ENCODE measurements at regions not wholly inside any gene's neighbourhood (a gene's known extent, or its start where the extent isn't known, plus 50 kb on each side); places are given as distances from the start of the nearest gene placed in this dataset.

DNA sequence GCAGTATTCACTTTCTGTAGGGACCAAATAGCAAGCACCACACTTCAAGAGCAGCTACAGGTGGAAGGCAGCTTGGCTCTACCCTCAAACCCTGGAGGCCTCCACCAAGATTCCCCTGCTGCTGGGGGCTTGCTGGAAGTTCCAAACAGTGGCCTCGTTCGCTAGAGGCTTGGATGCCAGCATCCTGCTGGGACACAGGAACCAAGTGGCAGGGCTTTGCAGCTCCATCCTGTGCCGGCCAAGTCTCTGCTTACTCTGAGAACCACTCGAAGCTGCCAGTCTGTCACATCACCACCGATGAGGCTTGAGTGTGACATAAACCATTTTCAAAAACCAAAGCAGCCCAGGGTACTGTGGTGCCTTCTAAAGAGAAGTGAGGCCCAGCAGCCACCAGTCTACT lies 69.2 kb upstream of the UNC5B start:
- no peaks in the 10 kb centered on the region for H3K4me1 Mint-ChIP-seq (ENCODE audit: unreplicated experiment)
- no peak for TF ChIP-seq CTCF (IDR thresholded peaks at IDR 0.05)
- peaks cover 37% of the 10 kb centered on the region for H3K27me3 Mint-ChIP-seq (ENCODE audit: unreplicated experiment)

DNA sequence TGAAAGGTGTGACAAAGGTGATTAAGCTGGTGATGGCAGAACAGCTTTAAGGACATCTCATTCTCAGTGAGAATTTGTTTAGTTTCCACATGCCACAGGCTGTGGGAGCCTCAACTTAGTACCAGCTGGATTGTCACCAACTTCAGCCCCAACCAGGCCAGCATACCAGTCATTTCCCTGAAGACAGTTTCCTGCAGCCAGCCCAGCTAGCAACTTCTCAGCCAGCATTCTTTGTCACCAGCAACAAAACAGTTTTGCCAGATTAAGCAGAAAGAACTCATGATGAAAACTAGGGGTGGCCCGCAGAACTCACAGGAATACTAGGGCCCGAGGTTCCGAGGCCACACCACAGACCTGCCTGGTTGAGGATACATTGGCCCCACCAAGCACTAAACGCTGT lies 68.8 kb upstream of the UNC5B start:
- no peaks in the 10 kb centered on the region for H3K36me3 Mint-ChIP-seq (ENCODE audit: unreplicated experiment)
- peak; percentile 48 for DNase-seq (ENCODE audit: extremely low spot score, unreplicated experiment)
- H3K9me3 Mint-ChIP-seq (ENCODE audit: unreplicated experiment) = no peaks in the 10 kb centered on the region
- no peak overlapping the region for H3K4me3 Mint-ChIP-seq (ENCODE audit: unreplicated experiment)
- no peak overlapping the region for H3K27ac Mint-ChIP-seq (ENCODE audit: unreplicated experiment)
- no peak for TF ChIP-seq CTCF (IDR thresholded peaks at IDR 0.05)
- H3K4me1 Mint-ChIP-seq (ENCODE audit: unreplicated experiment) = no peaks in the 10 kb centered on the region
- H3K27me3 Mint-ChIP-seq (ENCODE audit: unreplicated experiment) = peaks cover 34% of the 10 kb centered on the region

More for the DNA sequence above, 69.2 kb upstream of the UNC5B start:
- no peak overlapping the region for H3K27ac Mint-ChIP-seq (ENCODE audit: unreplicated experiment)
- H3K36me3 Mint-ChIP-seq (ENCODE audit: unreplicated experiment) = no peaks in the 10 kb centered on the region
- DNase-seq (ENCODE audit: extremely low spot score, unreplicated experiment) = peak; percentile 64
- no peak overlapping the region for H3K4me3 Mint-ChIP-seq (ENCODE audit: unreplicated experiment)
- H3K9me3 Mint-ChIP-seq (ENCODE audit: unreplicated experiment) = no peaks in the 10 kb centered on the region

DNA sequence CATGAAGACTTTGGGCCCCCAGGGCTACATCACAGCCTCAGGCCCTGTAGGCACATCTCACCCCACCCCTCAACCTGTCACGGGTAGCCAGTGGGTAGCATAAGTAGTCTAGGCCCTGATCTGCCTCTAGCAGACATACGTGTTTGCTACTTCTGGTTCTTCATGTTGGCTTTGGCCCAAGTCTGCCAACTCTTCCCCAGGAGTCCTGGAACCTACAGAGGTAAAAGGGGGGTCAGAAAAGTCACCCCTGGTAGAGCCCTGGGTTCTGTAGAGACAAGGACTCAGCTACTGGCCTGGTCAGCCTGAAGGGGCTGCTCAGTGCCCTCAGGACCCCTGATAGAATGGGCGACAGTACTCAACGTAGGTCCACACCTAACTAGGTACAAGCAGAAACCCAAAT lies 67.5 kb upstream of the UNC5B start:
- Mint-ChIP-seq H3K4me3 (ENCODE audit: unreplicated experiment) (no peak overlapping the region), H3K27me3 (ENCODE audit: unreplicated experiment) (peaks cover 24% of the 10 kb centered on the region)

DNA sequence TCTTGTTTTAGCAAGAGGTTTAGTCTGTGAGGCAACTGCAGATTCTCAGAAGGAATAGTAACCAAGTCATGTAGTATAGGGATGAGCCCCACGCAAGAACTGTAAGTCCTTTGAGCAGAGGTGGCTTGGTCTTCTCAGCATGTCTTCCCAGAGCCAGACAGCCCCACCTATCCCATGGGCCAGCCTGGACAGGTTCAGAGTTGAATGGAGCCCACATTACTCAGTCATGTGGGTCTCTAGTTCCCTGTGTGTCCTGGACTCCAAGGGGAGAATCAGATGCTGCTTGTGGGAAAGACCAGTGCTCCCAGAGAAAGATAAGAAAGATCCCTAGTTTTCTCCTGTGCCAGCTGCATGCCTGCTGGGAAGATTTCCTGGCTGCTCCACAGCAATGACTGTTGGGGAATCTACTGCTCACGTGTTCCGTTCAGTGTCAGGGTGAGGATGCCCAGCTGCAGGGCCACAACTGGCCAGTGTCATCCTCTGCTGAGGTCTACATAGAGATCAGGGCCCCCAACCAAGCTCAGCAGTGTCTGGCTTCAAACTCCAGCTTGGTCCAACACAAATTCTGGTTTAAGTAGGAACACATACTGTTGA lies 66.9 kb upstream of the UNC5B start:
- H3K27ac Mint-ChIP-seq (ENCODE audit: unreplicated experiment) = no peak overlapping the region
- no peaks in the 10 kb centered on the region for H3K36me3 Mint-ChIP-seq (ENCODE audit: unreplicated experiment)
- no peak overlapping the region for H3K4me3 Mint-ChIP-seq (ENCODE audit: unreplicated experiment)
- peak; percentile 66 for DNase-seq (ENCODE audit: extremely low spot score, unreplicated experiment)
- H3K27me3 Mint-ChIP-seq (ENCODE audit: unreplicated experiment) = peaks cover 24% of the 10 kb centered on the region
- TF ChIP-seq CTCF (IDR thresholded peaks at IDR 0.05) = no peak
- no peaks in the 10 kb centered on the region for H3K4me1 Mint-ChIP-seq (ENCODE audit: unreplicated experiment)
- no peaks in the 10 kb centered on the region for H3K9me3 Mint-ChIP-seq (ENCODE audit: unreplicated experiment)

More for the DNA sequence above, 67.5 kb upstream of the UNC5B start:
- DNase-seq (ENCODE audit: extremely low spot score, unreplicated experiment) = peak; percentile 54
- no peaks in the 10 kb centered on the region for H3K4me1 Mint-ChIP-seq (ENCODE audit: unreplicated experiment)
- H3K9me3 Mint-ChIP-seq (ENCODE audit: unreplicated experiment) = no peaks in the 10 kb centered on the region
- H3K27ac Mint-ChIP-seq (ENCODE audit: unreplicated experiment) = no peak overlapping the region
- H3K36me3 Mint-ChIP-seq (ENCODE audit: unreplicated experiment) = no peaks in the 10 kb centered on the region
- no peak for TF ChIP-seq CTCF (IDR thresholded peaks at IDR 0.05)

DNA sequence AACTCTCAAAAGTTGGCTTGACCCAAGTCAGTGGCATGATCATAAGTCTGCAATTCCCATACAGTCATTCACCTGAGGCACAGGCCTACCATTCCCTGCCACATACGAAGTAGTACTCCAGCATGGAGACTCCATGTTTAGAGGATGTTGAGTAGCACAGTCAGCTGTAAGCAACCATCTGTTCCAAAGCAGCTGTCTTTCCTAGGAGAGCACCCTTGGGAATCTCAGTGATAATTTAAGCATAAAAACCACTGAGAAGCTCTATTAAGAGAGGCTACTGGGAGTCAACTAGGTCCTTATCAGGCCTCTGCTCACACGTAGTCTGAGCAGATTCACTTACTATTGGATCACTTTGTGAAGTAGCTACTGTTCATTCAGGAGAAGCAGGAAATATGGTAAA lies 61.6 kb upstream of the UNC5B start:
- Mint-ChIP-seq H3K4me3 (ENCODE audit: unreplicated experiment) (no peak overlapping the region), H3K27ac (ENCODE audit: unreplicated experiment) (no peak overlapping the region), H3K9me3 (ENCODE audit: unreplicated experiment) (no peaks in the 10 kb centered on the region), H3K27me3 (ENCODE audit: unreplicated experiment) (peaks cover 31% of the 10 kb centered on the region), H3K4me1 (ENCODE audit: unreplicated experiment) (no peaks in the 10 kb centered on the region), H3K36me3 (ENCODE audit: unreplicated experiment) (no peaks in the 10 kb centered on the region)
- TF ChIP-seq CTCF (IDR thresholded peaks at IDR 0.05) = no peak
- DNase-seq (ENCODE audit: extremely low spot score, unreplicated experiment) = no peak

Data from osteocyte (in vitro differentiated cells).